ENCODE measurements at regions not wholly inside any gene's neighbourhood (a gene's known extent, or its start where the extent isn't known, plus 50 kb on each side); places are given as distances from the start of the nearest gene placed in this dataset.

- no peak for DNase-seq
Observed at GRCh38 chr7:18420748-18421147, 74.8 kb upstream of the HDAC9 start.

DNA sequence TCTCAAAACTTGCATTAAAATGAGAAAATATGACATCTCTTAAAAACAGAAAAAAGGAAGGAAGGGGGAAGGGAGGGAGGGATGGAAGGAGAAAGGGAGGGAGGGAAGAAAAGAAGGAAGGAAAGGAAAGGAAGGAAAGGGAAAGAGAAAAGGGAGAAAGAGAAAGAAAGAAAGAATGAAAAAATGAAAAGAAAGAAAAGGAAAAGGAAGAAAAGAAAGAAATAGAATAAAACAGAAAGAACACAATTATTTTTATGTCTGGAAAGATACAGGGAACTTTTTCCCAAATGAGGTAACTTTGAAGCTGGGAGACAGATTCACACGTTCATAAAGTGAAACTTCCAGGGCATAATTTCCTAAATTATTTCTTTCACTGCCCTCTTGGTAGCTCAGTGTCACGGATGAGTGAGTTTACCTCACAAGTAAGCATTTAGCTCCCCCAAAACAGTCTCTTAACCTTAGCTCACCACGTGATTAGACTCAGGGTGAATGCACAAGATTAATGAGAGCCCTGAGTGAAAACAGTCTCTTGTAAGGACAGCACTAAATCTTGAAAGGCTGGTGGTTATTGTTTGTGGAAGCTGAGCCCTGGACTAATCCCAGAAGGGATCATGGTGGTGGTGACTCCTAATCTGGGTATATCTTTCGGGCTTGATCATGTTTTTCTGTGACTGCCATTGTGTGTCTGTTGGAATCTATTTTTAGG is 74.1 kb upstream of the HDAC9 start:
- DNase-seq, result no peak

- DNase-seq, result no peak
Observed at GRCh38 chr7:18425227-18425626, 70.3 kb upstream of the HDAC9 start.

DNA sequence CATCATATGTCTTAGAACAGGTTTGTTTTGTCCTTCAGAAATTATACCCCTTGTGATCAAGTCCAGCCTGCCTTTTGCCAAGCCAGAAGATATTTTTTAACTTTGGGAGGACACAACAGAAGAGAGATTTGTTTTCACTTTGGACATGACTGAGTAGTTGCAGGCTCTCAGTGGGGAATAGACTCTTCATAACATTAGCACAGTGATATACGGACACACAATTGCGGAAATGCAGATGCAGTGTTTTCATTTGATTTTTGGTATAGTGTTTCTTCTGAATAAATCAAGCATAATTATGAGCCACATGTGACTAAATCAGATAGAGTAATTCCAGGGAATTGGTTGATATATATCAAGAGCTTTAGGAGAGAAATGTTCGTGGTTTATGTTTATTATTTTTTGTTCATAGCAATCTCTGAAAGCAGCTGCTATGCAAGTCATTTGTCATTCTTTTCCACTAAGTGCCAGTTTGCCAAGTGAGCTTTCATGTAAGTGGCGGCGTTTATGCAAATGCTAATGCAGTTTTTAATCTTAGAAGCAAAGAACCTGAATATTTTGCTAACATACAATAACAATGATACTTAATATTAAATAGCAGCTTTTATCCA is 69.6 kb upstream of the HDAC9 start:
- DNase-seq, result no peak

- no peak for DNase-seq
Observed at GRCh38 chr7:18426564-18427226, 68.9 kb upstream of the HDAC9 start.

DNA sequence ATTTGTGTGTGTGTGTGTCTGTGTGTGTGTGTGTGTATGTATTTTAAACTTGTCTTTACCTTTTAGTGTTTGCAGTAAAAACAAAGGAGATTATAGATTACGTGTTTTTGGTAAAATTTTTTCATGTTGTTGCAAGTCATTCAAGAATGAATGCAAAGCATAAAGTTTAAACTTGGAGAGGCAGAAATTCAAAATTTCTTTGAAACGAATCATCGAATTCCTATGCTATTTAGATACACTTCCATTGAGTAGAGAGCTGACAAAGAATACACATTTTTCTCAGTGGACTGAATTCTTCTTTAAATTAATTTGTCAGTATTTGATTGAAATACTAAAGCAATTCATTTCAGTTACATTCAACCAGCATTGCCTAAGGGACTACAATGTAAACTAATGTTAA is 66.0 kb upstream of the HDAC9 start:
- no peak for DNase-seq

GRCh38 chr7:18430810-18431209 is 64.7 kb upstream of the HDAC9 start:
- no peak for DNase-seq

DNA sequence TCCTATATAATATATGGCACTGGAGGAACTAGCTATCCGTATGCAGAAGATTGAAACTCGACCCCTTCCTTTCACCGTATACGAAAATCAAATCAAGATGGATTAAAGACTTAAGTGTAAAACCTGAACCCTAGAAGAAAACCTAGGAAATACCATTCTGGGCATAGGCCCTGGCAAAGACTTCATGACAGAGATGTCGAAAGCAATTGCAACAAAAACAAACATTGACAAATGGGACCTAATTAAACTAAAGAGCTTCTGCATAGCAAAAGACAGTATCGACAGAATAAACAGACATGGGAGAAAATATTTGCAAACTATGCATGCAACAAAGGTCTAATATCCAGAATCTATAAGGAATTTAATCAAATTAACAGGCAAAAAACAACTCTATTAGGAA is 61.4 kb upstream of the HDAC9 start:
- DNase-seq, result no peak

DNA sequence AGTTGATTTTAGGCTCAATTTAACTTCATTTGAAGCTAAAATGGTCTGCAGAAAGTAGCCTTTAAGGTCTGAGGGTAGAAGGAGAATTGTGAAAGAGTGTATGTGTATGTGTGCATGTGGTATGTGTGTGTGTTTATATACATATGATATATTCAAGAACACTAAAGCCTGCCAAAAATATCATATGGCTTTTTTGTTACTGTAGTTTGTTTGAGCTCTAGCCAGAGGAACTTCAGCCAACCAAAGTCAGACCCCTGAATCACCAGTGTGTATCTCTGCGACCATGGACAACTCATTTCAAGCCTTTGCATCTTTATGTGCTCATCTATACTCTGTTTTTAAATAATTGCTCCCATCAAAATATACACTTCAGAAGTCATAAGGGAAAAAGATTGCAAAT is 58.4 kb upstream of the HDAC9 start:
- DNase-seq, result no peak

DNA sequence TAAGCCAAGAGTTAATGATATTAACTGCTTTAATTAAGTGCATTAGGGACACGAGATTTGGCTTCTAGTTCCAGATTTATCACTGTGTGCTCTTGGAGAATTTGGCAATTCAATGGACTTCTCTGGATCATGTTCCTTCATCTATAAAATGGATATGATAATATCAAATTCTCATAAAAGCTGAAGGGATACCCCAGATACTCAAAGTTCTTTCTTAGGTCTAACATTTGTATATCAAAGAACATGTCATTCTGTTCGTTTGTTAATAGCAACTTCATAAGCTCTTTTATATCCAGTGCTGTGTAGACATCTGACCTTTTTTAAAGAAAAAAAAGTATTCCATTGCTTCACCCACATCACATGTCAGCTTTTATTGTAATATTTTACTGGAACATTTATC is 54.6 kb upstream of the HDAC9 start:
- no peak for DNase-seq

DNA sequence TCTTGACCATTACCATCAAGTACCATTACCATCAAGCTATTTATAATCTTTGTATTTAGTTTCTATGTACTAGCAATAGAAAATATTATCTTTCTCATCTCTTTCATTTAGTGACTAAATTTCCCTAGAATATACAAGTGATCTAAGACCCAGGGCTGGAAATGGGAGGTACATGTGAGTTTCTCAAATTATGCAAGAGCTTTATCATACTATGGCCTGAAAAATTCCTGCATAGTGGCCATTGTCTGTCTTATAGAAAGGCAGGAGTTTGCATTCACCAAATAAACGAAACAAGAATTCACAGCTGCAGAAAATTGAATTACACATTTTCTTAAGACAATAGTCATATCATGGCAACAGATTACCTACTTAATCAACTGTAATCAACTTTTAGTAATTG is 50.7 kb upstream of the HDAC9 start:
- DNase-seq, result no peak

DNA sequence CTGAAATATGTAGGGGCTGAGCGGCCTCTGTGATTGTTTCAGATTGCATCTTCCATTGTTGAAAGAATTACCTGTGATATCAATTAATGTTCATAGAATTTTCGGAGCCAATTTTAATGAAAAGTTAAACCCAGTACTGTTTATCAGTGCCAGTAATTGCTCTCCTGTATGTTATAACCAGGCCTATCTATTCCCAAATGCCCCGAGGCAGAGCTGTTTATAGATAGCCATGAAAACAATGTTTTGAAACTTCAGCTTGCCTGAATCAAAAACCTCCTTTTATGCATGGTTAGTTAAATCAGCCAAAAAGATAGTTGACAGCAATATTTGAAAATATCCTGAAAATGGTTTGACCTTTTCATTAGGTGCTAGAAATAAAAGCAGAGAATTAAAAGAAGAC is 50.1 kb upstream of the HDAC9 start:
- DNase-seq, result no peak

Data from islet precursor cell (in vitro differentiated cells).